ENCODE measurements at regions not wholly inside any gene's neighbourhood (a gene's known extent, or its start where the extent isn't known, plus 50 kb on each side); places are given as distances from the start of the nearest gene placed in this dataset.

DNA sequence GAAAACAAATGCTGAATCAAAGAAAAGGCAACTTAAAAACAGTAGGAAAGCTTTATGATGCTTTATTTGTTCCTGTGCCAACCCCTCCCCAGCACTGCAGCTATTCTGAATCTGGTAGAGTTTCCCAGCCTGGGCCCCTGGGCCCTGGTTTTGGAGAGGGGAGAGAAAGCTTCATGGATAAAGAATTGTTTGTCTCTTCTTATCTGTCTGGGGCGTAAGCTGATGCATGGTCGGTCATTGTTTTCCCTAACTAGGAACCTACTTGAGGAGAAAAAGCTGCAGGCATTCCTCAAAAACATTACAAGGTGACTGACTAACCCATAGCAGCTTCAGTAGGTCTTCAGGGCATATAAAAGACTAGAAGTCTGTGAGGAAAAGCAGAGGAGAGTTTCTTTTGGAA lies 758.1 kb upstream of the EPHA7 start:
- TF ChIP-seq, protein P1, sequence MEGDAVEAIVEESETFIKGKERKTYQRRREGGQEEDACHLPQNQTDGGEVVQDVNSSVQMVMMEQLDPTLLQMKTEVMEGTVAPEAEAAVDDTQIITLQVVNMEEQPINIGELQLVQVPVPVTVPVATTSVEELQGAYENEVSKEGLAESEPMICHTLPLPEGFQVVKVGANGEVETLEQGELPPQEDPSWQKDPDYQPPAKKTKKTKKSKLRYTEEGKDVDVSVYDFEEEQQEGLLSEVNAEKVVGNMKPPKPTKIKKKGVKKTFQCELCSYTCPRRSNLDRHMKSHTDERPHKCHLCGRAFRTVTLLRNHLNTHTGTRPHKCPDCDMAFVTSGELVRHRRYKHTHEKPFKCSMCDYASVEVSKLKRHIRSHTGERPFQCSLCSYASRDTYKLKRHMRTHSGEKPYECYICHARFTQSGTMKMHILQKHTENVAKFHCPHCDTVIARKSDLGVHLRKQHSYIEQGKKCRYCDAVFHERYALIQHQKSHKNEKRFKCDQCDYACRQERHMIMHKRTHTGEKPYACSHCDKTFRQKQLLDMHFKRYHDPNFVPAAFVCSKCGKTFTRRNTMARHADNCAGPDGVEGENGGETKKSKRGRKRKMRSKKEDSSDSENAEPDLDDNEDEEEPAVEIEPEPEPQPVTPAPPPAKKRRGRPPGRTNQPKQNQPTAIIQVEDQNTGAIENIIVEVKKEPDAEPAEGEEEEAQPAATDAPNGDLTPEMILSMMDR (IDR thresholded peaks at IDR 0.05) = no peak
- TF ChIP-seq POLR2A (IDR thresholded peaks at IDR 0.05) = no peak

All from adrenal gland (tissue), 5 donors.